Fibroblast of skin of left quadriceps (primary cell): ENCODE measurements at regions not wholly inside any gene's neighbourhood (a gene's known extent, or its start where the extent isn't known, plus 50 kb on each side); places are given as distances from the start of the nearest gene placed in this dataset.
A peak's percentile ranks its signal among the peaks of the same experiment; 100 is the strongest.

Experiments
- DNase-seq, 2 experiments: peaks; one replicate each; pipeline ENCODE4 v3.0.0-alpha.2; 2013; ENCODE audit warnings: low read depth in 2 of 2

- DNase-seq: no peak
Observed at GRCh38 chr22:27441706-27442475, 359.7 kb downstream of the MN1 start.

GRCh38 chr22:27443306-27443705, 358.2 kb downstream of the MN1 start:
- no peak for DNase-seq

GRCh38 chr22:27445881-27446280, 355.7 kb downstream of the MN1 start:
- no peak for DNase-seq

GRCh38 chr22:27447289-27447688, 354.3 kb downstream of the MN1 start:
- DNase-seq: no peak

- DNase-seq: no peak
Observed at GRCh38 chr22:27450448-27450847, 351.1 kb downstream of the MN1 start.

- no peak for DNase-seq
Observed at GRCh38 chr22:27452245-27452644, 349.3 kb downstream of the MN1 start.

GRCh38 chr22:27452922-27453321, 348.6 kb downstream of the MN1 start:
- no peak for DNase-seq

- DNase-seq: no peak
Observed at GRCh38 chr22:27453725-27454124, 347.8 kb downstream of the MN1 start.

- peak in 1 of 2 experiments; percentile 30 for DNase-seq
Observed at GRCh38 chr22:27454807-27455450, 346.6 kb downstream of the MN1 start.

- peak in 1 of 2 experiments; percentile 39 for DNase-seq
Observed at GRCh38 chr22:27455526-27455925, 346.0 kb downstream of the MN1 start.

- peak; percentile 82 for DNase-seq
Observed at GRCh38 chr22:27456696-27457503, 344.7 kb downstream of the MN1 start.

- no peak for DNase-seq
Observed at GRCh38 chr22:27459999-27460398, 341.6 kb downstream of the MN1 start.

- DNase-seq: peak in 1 of 2 experiments; percentile 21
Observed at GRCh38 chr22:27460591-27461347, 340.8 kb downstream of the MN1 start.

- peak; percentile 79 to 83 for DNase-seq
Observed at GRCh38 chr22:27461470-27461869, 340.1 kb downstream of the MN1 start.

- DNase-seq: no peak
Observed at GRCh38 chr22:27462190-27462589, 339.4 kb downstream of the MN1 start.

- no peak for DNase-seq
Observed at GRCh38 chr22:27463121-27463660, 338.4 kb downstream of the MN1 start.

GRCh38 chr22:27466229-27466628, 335.3 kb downstream of the MN1 start:
- no peak for DNase-seq

- no peak for DNase-seq
Observed at GRCh38 chr22:27466778-27467438, 334.6 kb downstream of the MN1 start.

- DNase-seq: no peak
Observed at GRCh38 chr22:27467711-27468110, 333.8 kb downstream of the MN1 start.

- no peak for DNase-seq
Observed at GRCh38 chr22:27468712-27469111, 332.8 kb downstream of the MN1 start.
